ENCODE measurements at regions not wholly inside any gene's neighbourhood (a gene's known extent, or its start where the extent isn't known, plus 50 kb on each side); places are given as distances from the start of the nearest gene placed in this dataset.
"Not testable (repeated sequence)": the region's sequence is repeated elsewhere in the genome, so short reads cannot be mapped to it uniquely, and the experiment has no call there.

DNA sequence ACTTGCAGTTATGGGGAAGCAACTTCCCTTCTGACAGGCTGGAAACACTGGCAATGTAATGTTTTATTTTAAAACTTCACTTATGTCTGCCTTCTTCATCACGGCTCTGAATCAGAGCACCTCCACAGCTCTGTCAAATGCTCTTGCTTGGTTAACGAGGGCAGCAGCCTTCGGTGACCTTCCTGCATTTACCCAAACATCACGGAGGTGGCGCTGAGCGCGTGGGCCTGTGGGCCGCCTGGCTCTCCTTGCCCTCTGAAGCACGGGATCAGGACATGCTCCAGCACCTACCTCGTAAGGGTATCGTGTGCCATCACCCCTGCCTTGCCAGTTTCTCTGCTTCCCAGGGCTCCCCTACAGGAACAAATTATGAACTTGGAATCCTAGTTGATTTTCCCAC is 310.0 kb downstream of the TEX29 start:
- no peak overlapping the region for H3K9ac ChIP-seq (ENCODE audit: low read depth, low read length, poor library complexity, severe bottlenecking)
- H4K20me1 ChIP-seq (ENCODE audit: insufficient read depth, low read length, poor library complexity, severe bottlenecking): no peaks in the 10 kb centered on the region
- H3K79me2 ChIP-seq (ENCODE audit: insufficient read depth, low read length): no peaks in the 10 kb centered on the region
- no peaks in the 10 kb centered on the region; the same call in 1 of the 2 replicates for H3K9me3 ChIP-seq (ENCODE audit: insufficient read depth, low read depth, low read length)
- no peaks in the 10 kb centered on the region for H3K9me2 ChIP-seq (replicated peaks; ENCODE audit: low read depth, low read length)
- H3K4me3 ChIP-seq (ENCODE audit: low read length, poor library complexity, severe bottlenecking): no peak overlapping the region
- H3K36me3 ChIP-seq (ENCODE audit: insufficient read depth, low read length): no peaks in the 10 kb centered on the region
- no peaks in the 10 kb centered on the region for H3K4me1 ChIP-seq (ENCODE audit: insufficient read depth, low read length, poor library complexity, severe bottlenecking)
- no peaks in the 10 kb centered on the region for H3F3A ChIP-seq (ENCODE audit: low read depth)
- H3K27me3 ChIP-seq (ENCODE audit: insufficient read depth, low read length, poor library complexity, severe bottlenecking): no peaks in the 10 kb centered on the region
- no peak overlapping the region for H2AFZ ChIP-seq (ENCODE audit: low read length)
- TF ChIP-seq, protein P1, sequence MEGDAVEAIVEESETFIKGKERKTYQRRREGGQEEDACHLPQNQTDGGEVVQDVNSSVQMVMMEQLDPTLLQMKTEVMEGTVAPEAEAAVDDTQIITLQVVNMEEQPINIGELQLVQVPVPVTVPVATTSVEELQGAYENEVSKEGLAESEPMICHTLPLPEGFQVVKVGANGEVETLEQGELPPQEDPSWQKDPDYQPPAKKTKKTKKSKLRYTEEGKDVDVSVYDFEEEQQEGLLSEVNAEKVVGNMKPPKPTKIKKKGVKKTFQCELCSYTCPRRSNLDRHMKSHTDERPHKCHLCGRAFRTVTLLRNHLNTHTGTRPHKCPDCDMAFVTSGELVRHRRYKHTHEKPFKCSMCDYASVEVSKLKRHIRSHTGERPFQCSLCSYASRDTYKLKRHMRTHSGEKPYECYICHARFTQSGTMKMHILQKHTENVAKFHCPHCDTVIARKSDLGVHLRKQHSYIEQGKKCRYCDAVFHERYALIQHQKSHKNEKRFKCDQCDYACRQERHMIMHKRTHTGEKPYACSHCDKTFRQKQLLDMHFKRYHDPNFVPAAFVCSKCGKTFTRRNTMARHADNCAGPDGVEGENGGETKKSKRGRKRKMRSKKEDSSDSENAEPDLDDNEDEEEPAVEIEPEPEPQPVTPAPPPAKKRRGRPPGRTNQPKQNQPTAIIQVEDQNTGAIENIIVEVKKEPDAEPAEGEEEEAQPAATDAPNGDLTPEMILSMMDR (conservative IDR thresholded peaks at IDR 0.05; ENCODE audit: low read length): no peak
- no peak for TF ChIP-seq EZH2phosphoT487 (IDR thresholded peaks at IDR 0.05; ENCODE audit: borderline replicate concordance)
- H3K4me2 ChIP-seq (ENCODE audit: low read depth, low read length, poor library complexity, severe bottlenecking): no peak overlapping the region

GRCh38 chr13:111631271-111631670 is 310.8 kb downstream of the TEX29 start:
- not testable (repeated sequence) for H3K4me1 ChIP-seq (ENCODE audit: insufficient read depth, low read length, poor library complexity, severe bottlenecking); H3K9me3 ChIP-seq (ENCODE audit: insufficient read depth, low read depth, low read length); H3K79me2 ChIP-seq (ENCODE audit: insufficient read depth, low read length); H3K4me3 ChIP-seq (ENCODE audit: low read length, poor library complexity, severe bottlenecking); H3K4me2 ChIP-seq (ENCODE audit: low read depth, low read length, poor library complexity, severe bottlenecking); H3K9ac ChIP-seq (ENCODE audit: low read depth, low read length, poor library complexity, severe bottlenecking); H4K20me1 ChIP-seq (ENCODE audit: insufficient read depth, low read length, poor library complexity, severe bottlenecking); H2AFZ ChIP-seq (ENCODE audit: low read length); H3K36me3 ChIP-seq (ENCODE audit: insufficient read depth, low read length); H3F3A ChIP-seq (ENCODE audit: low read depth); H3K9me2 ChIP-seq (replicated peaks; ENCODE audit: low read depth, low read length); H3K27me3 ChIP-seq (ENCODE audit: insufficient read depth, low read length, poor library complexity, severe bottlenecking)

- Histone ChIP-seq H3K4me2 (ENCODE audit: low read depth, low read length, poor library complexity, severe bottlenecking) (no peak overlapping the region), H3K9me3 (ENCODE audit: insufficient read depth, low read depth, low read length) (no peaks in the 10 kb centered on the region; the same call in 1 of the 2 replicates), H3K79me2 (ENCODE audit: insufficient read depth, low read length) (no peaks in the 10 kb centered on the region), H3K9ac (ENCODE audit: low read depth, low read length, poor library complexity, severe bottlenecking) (no peak overlapping the region), H3F3A (ENCODE audit: low read depth) (no peaks in the 10 kb centered on the region), H3K4me1 (ENCODE audit: insufficient read depth, low read length, poor library complexity, severe bottlenecking) (no peaks in the 10 kb centered on the region), H3K9me2 (replicated peaks; ENCODE audit: low read depth, low read length) (no peaks in the 10 kb centered on the region), H4K20me1 (ENCODE audit: insufficient read depth, low read length, poor library complexity, severe bottlenecking) (no peaks in the 10 kb centered on the region), H3K27me3 (ENCODE audit: insufficient read depth, low read length, poor library complexity, severe bottlenecking) (no peaks in the 10 kb centered on the region), H3K36me3 (ENCODE audit: insufficient read depth, low read length) (no peaks in the 10 kb centered on the region), H2AFZ (ENCODE audit: low read length) (no peak overlapping the region), H3K4me3 (ENCODE audit: low read length, poor library complexity, severe bottlenecking) (no peak overlapping the region)
- no peak for TF ChIP-seq EZH2phosphoT487 (IDR thresholded peaks at IDR 0.05; ENCODE audit: borderline replicate concordance)
- TF ChIP-seq, protein P1 (conservative IDR thresholded peaks at IDR 0.05; ENCODE audit: low read length): no peak
These were observed 312.5 kb downstream of the TEX29 start for GRCh38 chr13:111632906-111633305.

GRCh38 chr13:111633401-111633800 is 313.0 kb downstream of the TEX29 start:
- Histone ChIP-seq H3K9me3 (ENCODE audit: insufficient read depth, low read depth, low read length) (no peaks in the 10 kb centered on the region; the same call in 1 of the 2 replicates), H4K20me1 (ENCODE audit: insufficient read depth, low read length, poor library complexity, severe bottlenecking) (no peaks in the 10 kb centered on the region), H2AFZ (ENCODE audit: low read length) (no peak overlapping the region), H3F3A (ENCODE audit: low read depth) (no peaks in the 10 kb centered on the region), H3K27me3 (ENCODE audit: insufficient read depth, low read length, poor library complexity, severe bottlenecking) (no peaks in the 10 kb centered on the region), H3K9ac (ENCODE audit: low read depth, low read length, poor library complexity, severe bottlenecking) (no peak overlapping the region), H3K9me2 (replicated peaks; ENCODE audit: low read depth, low read length) (no peaks in the 10 kb centered on the region), H3K79me2 (ENCODE audit: insufficient read depth, low read length) (no peaks in the 10 kb centered on the region), H3K4me3 (ENCODE audit: low read length, poor library complexity, severe bottlenecking) (no peak overlapping the region), H3K4me1 (ENCODE audit: insufficient read depth, low read length, poor library complexity, severe bottlenecking) (no peaks in the 10 kb centered on the region), H3K4me2 (ENCODE audit: low read depth, low read length, poor library complexity, severe bottlenecking) (no peak overlapping the region), H3K36me3 (ENCODE audit: insufficient read depth, low read length) (no peaks in the 10 kb centered on the region)
- TF ChIP-seq EZH2phosphoT487 (IDR thresholded peaks at IDR 0.05; ENCODE audit: borderline replicate concordance): no peak
- TF ChIP-seq, protein P1 (conservative IDR thresholded peaks at IDR 0.05; ENCODE audit: low read length): no peak

Data from Loucy (cell line).